H9 (cell line): ENCODE measurements at regions not wholly inside any gene's neighbourhood (a gene's known extent, or its start where the extent isn't known, plus 50 kb on each side); places are given as distances from the start of the nearest gene placed in this dataset.

Experiments
- DNase-seq: peaks from one replicate; pipeline ENCODE4 v3.0.0-alpha.2; 2017
- H2AFZ ChIP-seq: one replicate; pipeline ENCODE4 v1.6.1; 2013; ENCODE audit warnings: mild to moderate bottlenecking, low read length, control low read depth, moderate library complexity
- H2AK5ac ChIP-seq: 2 replicates; pipeline ENCODE4 v1.6.1; 2013; ENCODE audit warnings: low read length, control low read depth, mixed read lengths; ENCODE audit not compliant: insufficient read length
- H2BK120ac ChIP-seq: one replicate; pipeline ENCODE4 v1.6.1; 2013; ENCODE audit warnings: low read depth, mild to moderate bottlenecking, low read length, control low read depth, inconsistent platforms; ENCODE audit not compliant: poor library complexity, severe bottlenecking
- H2BK12ac ChIP-seq: 2 replicates; pipeline ENCODE4 v1.6.1; 2013; ENCODE audit warnings: low read length, control low read depth, mixed read lengths, low read depth; ENCODE audit not compliant: insufficient read length
- H2BK15ac ChIP-seq: 2 replicates; pipeline ENCODE4 v1.6.1; 2013; ENCODE audit warnings: low read depth, low read length, control low read depth
- H2BK20ac ChIP-seq: one replicate; pipeline ENCODE4 v1.6.1; 2013; ENCODE audit warnings: low read depth, mild to moderate bottlenecking, low read length, control low read depth, inconsistent platforms; ENCODE audit not compliant: poor library complexity, severe bottlenecking
- H2BK5ac ChIP-seq: 2 replicates; pipeline ENCODE4 v1.6.1; 2013; ENCODE audit warnings: low read length, control low read depth, mixed read lengths; ENCODE audit not compliant: insufficient read length
- H3K14ac ChIP-seq: 2 replicates; pipeline ENCODE4 v1.6.1; 2013; ENCODE audit warnings: low read length, control low read depth; ENCODE audit not compliant: insufficient read depth
- H3K18ac ChIP-seq: 2 replicates; pipeline ENCODE4 v1.6.1; 2013; ENCODE audit warnings: low read depth, mild to moderate bottlenecking, mixed read lengths, low read length, control low read depth; ENCODE audit not compliant: insufficient read length
- H3K23ac ChIP-seq: 2 replicates; pipeline ENCODE4 v1.6.1; 2013; ENCODE audit warnings: low read length, control low read depth, mixed read lengths, low read depth; ENCODE audit not compliant: insufficient read length
- H3K23me2 ChIP-seq: 2 replicates; pipeline ENCODE4 v1.6.1; 2013; ENCODE audit warnings: low read depth, mild to moderate bottlenecking, mixed read lengths, low read length, control low read depth; ENCODE audit not compliant: insufficient read length, poor library complexity, severe bottlenecking
- H3K27ac ChIP-seq: 2 replicates; pipeline ENCODE4 v1.5.1; 2013; ENCODE audit warnings: low read length, control low read depth, mixed read lengths, low read depth; ENCODE audit not compliant: insufficient read length
- H3K27me3 ChIP-seq: 2 replicates; pipeline ENCODE4 v1.6.1; 2013; ENCODE audit warnings: low read length, control low read depth, inconsistent platforms; ENCODE audit not compliant: insufficient read depth
- H3K4ac ChIP-seq: 2 replicates; pipeline ENCODE4 v1.6.1; 2013; ENCODE audit warnings: low read depth, mild to moderate bottlenecking, control low read depth, inconsistent platforms, low read length, moderate library complexity
- H3K4me1 ChIP-seq: 2 replicates; pipeline ENCODE4 v1.6.1; 2013; ENCODE audit warnings: low read length, control low read depth, inconsistent platforms; ENCODE audit not compliant: insufficient read depth
- H3K4me2 ChIP-seq: 2 replicates; pipeline ENCODE4 v1.6.1; 2013; ENCODE audit warnings: low read length, control low read depth, mixed read lengths; ENCODE audit not compliant: insufficient read length, insufficient read depth
- H3K56ac ChIP-seq: 2 replicates; pipeline ENCODE4 v1.6.1; 2013; ENCODE audit warnings: low read depth, mild to moderate bottlenecking, mixed read lengths, low read length, control low read depth; ENCODE audit not compliant: insufficient read length
- H3K79me1 ChIP-seq: 2 replicates; pipeline ENCODE4 v1.6.1; 2013; ENCODE audit warnings: low read depth, mild to moderate bottlenecking, moderate library complexity, low read length, control low read depth, inconsistent platforms; ENCODE audit not compliant: insufficient read depth, poor library complexity, severe bottlenecking
- H3K79me2 ChIP-seq: 2 replicates; pipeline ENCODE4 v1.6.1; 2013; ENCODE audit warnings: low read length, control low read depth, inconsistent platforms; ENCODE audit not compliant: insufficient read depth
- H3K9ac ChIP-seq: 2 replicates; pipeline ENCODE4 v1.6.1; 2013; ENCODE audit warnings: low read length, control low read depth, mixed read lengths; ENCODE audit not compliant: insufficient read length; ENCODE audit errors: extremely low read depth
- H3K9me3 ChIP-seq: one replicate; pipeline ENCODE4 v1.6.1; 2013; ENCODE audit warnings: low read depth, low read length, inconsistent platforms; ENCODE audit not compliant: control insufficient read depth
- H3T11ph ChIP-seq: one replicate; pipeline ENCODE4 v1.6.1; 2013; ENCODE audit warnings: mild to moderate bottlenecking, low read length, control low read depth, inconsistent platforms
- H4K20me1 ChIP-seq: one replicate; pipeline ENCODE4 v1.6.1; 2013; ENCODE audit not compliant: control insufficient read depth, insufficient read length, insufficient read depth
- H4K5ac ChIP-seq: 2 replicates; pipeline ENCODE4 v1.6.1; 2013; ENCODE audit warnings: low read depth, mild to moderate bottlenecking, mixed read lengths, low read length, control low read depth; ENCODE audit not compliant: insufficient read length
- H4K8ac ChIP-seq: replicated peaks from 2 replicates; pipeline ENCODE4 v1.6.1; 2013; ENCODE audit warnings: low read length, control low read depth, mixed read lengths, low read depth; ENCODE audit not compliant: insufficient read length
- H4K91ac ChIP-seq: 2 replicates; pipeline ENCODE4 v1.6.1; 2013; ENCODE audit warnings: low read depth, mild to moderate bottlenecking, moderate library complexity, mixed read lengths, low read length, control low read depth; ENCODE audit not compliant: insufficient read length
- H3K27ac Mint-ChIP-seq, 3 experiments: 2 replicates in 2 of 3; 3 replicates in 1 of 3; pipeline ENCODE4 v1.8.0; 2020 to 2021; ENCODE audit warnings: mixed read lengths in 3 of 3, mild to moderate bottlenecking in 1 of 3, moderate library complexity in 1 of 3
- H3K27me3 Mint-ChIP-seq: 2 replicates; pipeline ENCODE4 v1.8.0; 2021; ENCODE audit warnings: low read depth, mild to moderate bottlenecking, moderate library complexity, mixed read lengths
- H3K36me3 Mint-ChIP-seq, 3 experiments: 2 replicates in 2 of 3; 3 replicates in 1 of 3; pipeline ENCODE4 v1.8.0; 2020 to 2021; ENCODE audit warnings: low read depth in 3 of 3, mixed read lengths in 3 of 3; ENCODE audit not compliant: insufficient read depth in 1 of 3
- H3K4me1 Mint-ChIP-seq, 2 experiments: 2 replicates each; pipeline ENCODE4 v1.8.0; 2020; ENCODE audit warnings: mixed read lengths in 2 of 2
- H3K4me3 Mint-ChIP-seq, 2 experiments: 2 replicates in 1 of 2; 3 replicates in 1 of 2; pipeline ENCODE4 v1.8.0; 2020 to 2021; ENCODE audit warnings: mild to moderate bottlenecking in 2 of 2, mixed read lengths in 2 of 2, moderate library complexity in 1 of 2
- H3K9me3 Mint-ChIP-seq, 2 experiments: 2 replicates in 1 of 2; 3 replicates in 1 of 2; pipeline ENCODE4 v1.8.0; 2020; ENCODE audit warnings: mild to moderate bottlenecking in 2 of 2, mixed read lengths in 2 of 2, moderate library complexity in 1 of 2
- WGBS: extraction: QIAGEN DNeasy Blood & Tissue Kit; methylation state at CpG from one replicate; pipeline ENCODE4 v1.1.7; 2013; ENCODE audit warnings: missing lambda C conversion rate, low lambda C conversion rate, mixed read lengths; ENCODE audit not compliant: insufficient read length; ENCODE audit errors: extremely low coverage; 5-methylcytosine and 5-hydroxymethylcytosine counted together
- TF ChIP-seq, protein P1 (sequence below): fragments of 200-600 bp; sonication (generic); conservative IDR thresholded peaks from 3 replicates; pipeline ENCODE4 v1.8.0; 2021; ENCODE audit warnings: antibody characterized with exemption, mild to moderate bottlenecking

DNA sequence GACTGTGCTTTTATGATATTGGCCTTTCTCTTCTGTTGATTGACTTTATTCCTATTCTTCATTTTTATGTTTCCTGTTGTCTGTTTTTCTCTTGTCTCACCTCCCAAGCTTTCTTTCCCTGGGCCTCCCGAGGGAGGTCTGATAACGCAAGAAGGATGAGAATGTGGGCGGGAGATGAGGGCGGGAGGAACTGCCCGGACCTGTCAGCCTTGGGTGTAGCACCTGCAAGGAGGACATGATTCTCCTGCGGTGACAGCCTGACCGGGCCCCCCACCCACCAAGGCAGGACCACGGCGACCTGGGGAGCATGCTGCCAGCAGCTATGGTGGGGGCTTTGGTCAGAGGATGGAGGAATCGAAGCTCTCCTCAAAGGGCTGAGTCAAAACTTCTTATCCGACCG lies 86.9 kb downstream of the PLEKHG1 start:
- WGBS: no CpG with 5 or more reads among the region's 12 CpGs
- no peak overlapping the region for H2BK15ac ChIP-seq
- Mint-ChIP-seq H3K36me3 (no peaks in the 10 kb centered on the region; a peak in 1 of 7 replicates), H3K4me3 (no peak overlapping the region), H3K27ac (no peak overlapping the region), H3K9me3 (peaks cover 0 to 2% of the 10 kb centered on the region in 2 experiments; a peak in 1 of 5 replicates), H3K4me1 (peaks cover 3 to 10% of the 10 kb centered on the region in 2 experiments; a peak in 3 of 4 replicates), H3K27me3 (peaks cover 2% of the 10 kb centered on the region)
- no peak overlapping the region for H3T11ph ChIP-seq
- H2AFZ ChIP-seq: no peak overlapping the region
- H3K4ac ChIP-seq: no peak overlapping the region
- H3K79me2 ChIP-seq: no peaks in the 10 kb centered on the region
- H2AK5ac ChIP-seq: no peak overlapping the region
- no peak overlapping the region for H2BK20ac ChIP-seq
- no peak overlapping the region for H2BK120ac ChIP-seq
- H3K9ac ChIP-seq: no peak overlapping the region
- no peak for DNase-seq
- H4K8ac ChIP-seq: no peak overlapping the region
- H3K27me3 ChIP-seq: no peaks in the 10 kb centered on the region
- H3K9me3 ChIP-seq: no peaks in the 10 kb centered on the region
- H4K5ac ChIP-seq: no peak overlapping the region
- H2BK12ac ChIP-seq: no peak overlapping the region
- H4K91ac ChIP-seq: no peak overlapping the region
- H3K27ac ChIP-seq: no peak overlapping the region
- no peaks in the 10 kb centered on the region for H3K79me1 ChIP-seq
- H4K20me1 ChIP-seq: no peaks in the 10 kb centered on the region
- no peak overlapping the region for H3K23ac ChIP-seq
- no peak overlapping the region for H3K14ac ChIP-seq
- H3K18ac ChIP-seq: no peak overlapping the region
- no peaks in the 10 kb centered on the region for H3K4me1 ChIP-seq
- H2BK5ac ChIP-seq: no peak overlapping the region
- H3K4me2 ChIP-seq: no peak overlapping the region
- H3K56ac ChIP-seq: no peak overlapping the region
- TF ChIP-seq, protein P1, sequence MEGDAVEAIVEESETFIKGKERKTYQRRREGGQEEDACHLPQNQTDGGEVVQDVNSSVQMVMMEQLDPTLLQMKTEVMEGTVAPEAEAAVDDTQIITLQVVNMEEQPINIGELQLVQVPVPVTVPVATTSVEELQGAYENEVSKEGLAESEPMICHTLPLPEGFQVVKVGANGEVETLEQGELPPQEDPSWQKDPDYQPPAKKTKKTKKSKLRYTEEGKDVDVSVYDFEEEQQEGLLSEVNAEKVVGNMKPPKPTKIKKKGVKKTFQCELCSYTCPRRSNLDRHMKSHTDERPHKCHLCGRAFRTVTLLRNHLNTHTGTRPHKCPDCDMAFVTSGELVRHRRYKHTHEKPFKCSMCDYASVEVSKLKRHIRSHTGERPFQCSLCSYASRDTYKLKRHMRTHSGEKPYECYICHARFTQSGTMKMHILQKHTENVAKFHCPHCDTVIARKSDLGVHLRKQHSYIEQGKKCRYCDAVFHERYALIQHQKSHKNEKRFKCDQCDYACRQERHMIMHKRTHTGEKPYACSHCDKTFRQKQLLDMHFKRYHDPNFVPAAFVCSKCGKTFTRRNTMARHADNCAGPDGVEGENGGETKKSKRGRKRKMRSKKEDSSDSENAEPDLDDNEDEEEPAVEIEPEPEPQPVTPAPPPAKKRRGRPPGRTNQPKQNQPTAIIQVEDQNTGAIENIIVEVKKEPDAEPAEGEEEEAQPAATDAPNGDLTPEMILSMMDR: no peak
- no peaks in the 10 kb centered on the region for H3K23me2 ChIP-seq
